GM06990 (cell line): ENCODE measurements at regions not wholly inside any gene's neighbourhood (a gene's known extent, or its start where the extent isn't known, plus 50 kb on each side); places are given as distances from the start of the nearest gene placed in this dataset.

ENCODE experiments used
- DNase-seq: peaks from one replicate; pipeline ENCODE4 v3.0.0-alpha.2; 2011; ENCODE audit not compliant: insufficient read length; ENCODE audit errors: extremely low read depth
- H3K27me3 ChIP-seq: replicated peaks from 2 replicates; pipeline ENCODE4 v1.6.0; 2011; ENCODE audit warnings: low read length; ENCODE audit not compliant: control insufficient read depth, insufficient read depth
- H3K36me3 ChIP-seq: 2 replicates; pipeline ENCODE4 v1.5.1; 2011; ENCODE audit warnings: low read length; ENCODE audit not compliant: control insufficient read depth, insufficient read depth
- H3K4me3 ChIP-seq: replicated peaks from 2 replicates; pipeline ENCODE4 v1.5.1; 2011; ENCODE audit warnings: low read depth, mild to moderate bottlenecking, control low read depth, low read length
- CTCF ChIP-seq: IDR thresholded peaks from 2 replicates; pipeline ENCODE4 v1.5.1; 2011; ENCODE audit warnings: low read length, control low read depth, mild to moderate bottlenecking, inconsistent platforms; ENCODE audit not compliant: insufficient read depth, poor library complexity, severe bottlenecking

GRCh38 chr14:89022274-89022673 lies 197.8 kb downstream of the TTC8 start:
- H3K27me3 ChIP-seq, result no peaks in the 10 kb centered on the region; the same call in 1 of the 2 replicates
- no peak for TF ChIP-seq CTCF
- no peak overlapping the region for H3K4me3 ChIP-seq
- no peaks in the 10 kb centered on the region for H3K36me3 ChIP-seq
- no peak for DNase-seq

- no peak for TF ChIP-seq CTCF
- Histone ChIP-seq H3K4me3 (no peak overlapping the region), H3K36me3 (no peaks in the 10 kb centered on the region), H3K27me3 (no peaks in the 10 kb centered on the region; the same call in 1 of the 2 replicates)
- DNase-seq, result no peak
Measured at GRCh38 chr14:89024691-89025090, 200.2 kb downstream of the TTC8 start.

- H3K27me3 ChIP-seq, result no peaks in the 10 kb centered on the region; the same call in 1 of the 2 replicates
- DNase-seq, result no peak
- TF ChIP-seq CTCF, result no peak
- H3K36me3 ChIP-seq, result no peaks in the 10 kb centered on the region
- H3K4me3 ChIP-seq, result no peak overlapping the region
Measured at GRCh38 chr14:89025561-89026236, 201.2 kb downstream of the TTC8 start.

- TF ChIP-seq CTCF, result peak; percentile 38
- no peaks in the 10 kb centered on the region for H3K36me3 ChIP-seq
- peak; percentile 61 for DNase-seq
- no peaks in the 10 kb centered on the region; the same call in none of the 2 replicates for H3K27me3 ChIP-seq
- H3K4me3 ChIP-seq, result peak overlapping the region; percentile 60
Measured at GRCh38 chr14:89027097-89027740, 202.8 kb downstream of the TTC8 start.

GRCh38 chr14:89028462-89029134 lies 204.1 kb downstream of the TTC8 start:
- TF ChIP-seq CTCF, result no peak
- H3K27me3 ChIP-seq, result no peaks in the 10 kb centered on the region; the same call in none of the 2 replicates

More at GRCh38 chr14:89028462-89029134, 204.1 kb downstream of the TTC8 start:
- H3K36me3 ChIP-seq, result no peaks in the 10 kb centered on the region
- H3K4me3 ChIP-seq, result no peak overlapping the region
- no peak for DNase-seq
